GM18861 (cell line): ENCODE measurements at regions not wholly inside any gene's neighbourhood (a gene's known extent, or its start where the extent isn't known, plus 50 kb on each side); places are given as distances from the start of the nearest gene placed in this dataset.

Experiments
- ATAC-seq: cut with Tn5 transposase; IDR thresholded peaks from one replicate; pipeline ENCODE4 v1.9.1; 2021; ENCODE audit not compliant: unreplicated experiment

DNA sequence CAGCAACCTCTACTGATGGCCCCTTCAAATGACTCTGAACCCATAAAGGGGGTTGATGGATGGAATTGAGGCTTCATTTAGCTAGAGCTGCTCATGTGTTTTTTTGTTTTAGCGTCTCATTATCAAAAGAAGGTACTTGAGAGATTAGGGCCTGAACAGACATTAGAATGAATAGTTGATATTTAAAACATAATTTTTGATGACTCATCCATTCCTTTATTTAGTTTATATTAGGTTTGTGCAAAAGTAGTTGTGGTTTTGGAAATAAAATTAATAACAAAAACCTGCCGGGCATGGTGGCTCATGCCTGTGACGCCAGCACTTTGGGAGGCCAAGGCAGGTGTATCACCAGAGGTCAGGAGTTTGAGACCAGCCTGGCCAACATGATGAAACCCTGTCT, 485.9 kb downstream of the PSAT1 start:
- ATAC-seq = no peak

DNA sequence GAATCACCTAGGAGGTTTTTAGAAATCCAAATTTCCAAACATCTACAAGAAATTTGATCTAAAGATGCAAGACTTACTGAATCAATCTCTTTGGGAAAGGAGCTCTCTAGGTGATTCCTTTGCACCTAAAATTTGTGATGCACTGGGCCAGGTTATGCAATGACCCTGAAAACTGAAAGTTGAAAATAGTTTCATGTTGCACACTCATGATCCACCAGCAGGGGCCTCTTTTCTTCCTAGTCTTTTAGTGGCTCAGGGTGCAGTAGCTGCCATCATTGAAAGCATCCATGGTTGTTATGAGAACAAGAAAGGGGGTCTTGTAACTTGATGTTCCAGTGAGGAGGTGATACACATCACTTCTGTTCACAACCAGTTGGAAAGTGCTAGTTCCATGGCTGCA, 486.8 kb downstream of the PSAT1 start:
- ATAC-seq = no peak

DNA sequence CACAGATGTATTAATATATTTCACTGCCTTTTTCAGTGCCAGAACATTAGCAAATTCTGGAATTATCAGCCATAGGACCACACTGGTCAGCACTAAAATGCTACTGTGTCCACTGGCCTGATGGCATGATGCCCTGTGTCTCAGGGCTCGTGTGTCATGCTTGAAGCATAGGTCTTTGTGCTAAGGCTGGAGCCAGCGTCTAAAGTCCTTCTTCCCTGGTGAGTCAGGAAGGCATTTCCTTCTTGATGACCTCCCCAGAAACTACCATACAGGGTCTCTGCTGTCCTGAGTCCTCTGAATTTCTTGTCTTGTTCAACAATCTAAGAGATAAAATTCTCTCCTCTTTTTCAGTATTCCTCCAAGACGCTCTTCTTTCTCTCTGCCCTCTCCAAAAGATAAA, 489.9 kb downstream of the PSAT1 start:
- ATAC-seq = no peak

DNA sequence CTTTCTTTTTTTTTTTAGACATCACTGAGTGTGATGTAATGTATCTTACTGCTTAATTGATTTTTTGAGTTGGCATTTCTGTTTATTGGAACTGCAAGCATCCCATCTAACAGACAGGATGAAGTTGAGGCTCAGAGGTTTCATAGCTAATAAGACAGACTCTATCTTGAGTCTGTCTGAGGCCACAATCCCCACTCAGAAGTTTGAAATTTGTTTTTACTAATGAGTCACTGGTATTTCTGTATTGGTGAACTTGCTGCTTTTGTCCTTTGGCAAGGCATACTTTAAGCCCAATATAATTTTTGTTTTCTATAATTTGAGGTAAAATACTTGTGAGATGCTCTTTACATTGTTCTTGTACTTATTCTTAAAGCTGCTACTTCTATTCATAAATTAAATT, 491.2 kb downstream of the PSAT1 start:
- ATAC-seq = no peak

DNA sequence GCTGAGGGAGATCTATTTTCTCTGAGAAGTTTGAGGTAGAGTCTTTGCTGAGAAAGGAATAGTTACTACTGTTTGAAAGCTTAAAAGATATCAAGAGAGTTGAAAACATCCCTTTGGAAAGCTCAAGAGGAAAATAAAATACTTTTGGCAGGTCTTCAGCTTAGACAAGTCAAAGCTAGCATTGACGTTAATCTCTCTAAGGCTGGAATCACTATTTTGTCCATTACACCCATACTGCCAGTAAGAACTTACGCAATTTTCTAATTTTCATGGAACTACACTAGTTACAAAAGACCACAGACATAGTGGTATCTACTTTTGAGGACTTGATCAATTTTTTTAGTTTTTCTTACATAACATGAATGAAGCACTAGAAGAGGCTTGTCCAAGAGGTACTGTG, 494.9 kb downstream of the PSAT1 start:
- no peak for ATAC-seq

DNA sequence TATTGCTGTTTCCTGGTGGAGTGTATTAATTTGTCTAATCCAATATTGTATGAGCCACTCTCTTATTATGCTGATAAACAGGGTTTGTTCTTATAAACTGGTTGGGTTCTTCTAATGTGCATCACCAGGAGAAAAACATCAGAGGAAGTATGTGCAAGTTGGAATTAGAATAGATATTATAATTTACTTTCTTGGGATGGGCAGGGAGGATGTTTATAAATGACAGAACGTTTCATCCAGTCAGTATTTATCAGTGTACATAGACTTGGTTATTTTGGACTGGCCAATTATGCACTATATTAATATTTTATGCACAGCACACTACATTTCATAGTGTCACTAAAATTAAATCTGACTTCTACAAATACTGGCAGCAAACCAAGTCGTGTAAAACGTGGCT, 495.8 kb downstream of the PSAT1 start:
- ATAC-seq = no peak

DNA sequence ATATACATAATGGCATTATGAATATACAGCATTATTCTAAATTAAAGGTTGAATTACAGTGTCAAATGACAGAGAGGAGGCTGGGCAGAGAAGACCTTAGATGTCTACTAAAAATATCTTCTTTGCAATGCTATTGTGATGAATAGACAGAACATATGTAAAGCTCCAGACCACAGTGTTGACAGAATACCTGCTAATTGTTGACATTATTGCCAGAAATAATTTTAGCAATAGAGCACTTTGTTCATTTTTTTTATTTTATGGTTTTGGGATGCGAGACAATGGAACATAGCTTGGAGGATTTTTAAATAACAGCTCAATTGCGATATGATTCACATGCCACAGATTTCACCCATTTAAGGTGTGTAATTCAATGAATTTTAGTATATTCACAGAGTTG, 508.8 kb downstream of the PSAT1 start:
- ATAC-seq = no peak

DNA sequence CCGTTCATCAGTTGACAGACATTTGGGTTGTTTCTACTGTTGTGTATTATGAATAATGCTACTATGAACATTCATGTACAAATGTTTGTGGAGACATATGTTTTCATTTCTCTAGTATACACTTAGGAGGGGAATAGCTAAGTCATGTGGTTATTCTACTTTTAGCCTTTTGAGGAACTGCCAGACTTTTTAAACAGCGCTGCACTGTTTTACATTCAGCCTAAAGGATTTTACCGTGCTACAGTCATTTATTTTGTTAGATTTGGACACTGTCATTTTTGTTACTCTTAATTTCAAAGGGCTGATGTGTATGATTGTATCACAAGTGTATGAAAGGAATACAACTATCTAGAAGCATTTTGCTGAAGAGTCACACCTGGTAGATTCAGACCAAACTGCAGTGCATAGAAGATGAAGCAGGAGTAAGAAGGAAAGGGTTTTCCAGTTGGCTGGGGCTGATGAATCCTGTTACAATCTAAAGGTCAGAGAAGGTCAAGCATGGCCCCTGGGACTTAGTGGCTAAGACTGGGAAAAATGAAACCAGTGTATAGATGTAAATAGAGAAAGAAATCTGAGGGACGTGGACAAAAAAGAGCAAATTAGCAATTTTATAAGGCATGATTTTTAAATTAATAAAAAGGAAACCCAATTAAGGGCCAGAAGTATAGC, 509.7 kb downstream of the PSAT1 start:
- no peak for ATAC-seq

DNA sequence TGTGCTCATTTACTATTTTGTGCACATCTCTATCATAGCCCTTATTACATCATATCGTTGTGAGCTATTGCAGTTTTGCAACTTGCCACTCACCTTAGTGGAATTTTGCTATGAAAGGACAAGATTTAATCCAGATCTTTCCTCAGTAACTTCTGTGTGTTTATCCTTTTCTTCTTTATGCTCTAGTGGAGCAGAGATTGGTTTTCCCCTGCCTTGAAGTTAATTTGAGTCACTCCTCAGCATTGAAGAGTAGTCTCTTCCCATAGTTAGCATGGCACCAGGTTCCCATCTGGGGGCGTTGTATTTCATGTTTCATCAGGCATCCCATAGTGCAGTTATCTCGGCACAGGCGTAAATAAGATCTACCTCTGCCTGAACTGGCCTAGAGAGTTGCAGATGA, 510.4 kb downstream of the PSAT1 start:
- ATAC-seq = no peak

DNA sequence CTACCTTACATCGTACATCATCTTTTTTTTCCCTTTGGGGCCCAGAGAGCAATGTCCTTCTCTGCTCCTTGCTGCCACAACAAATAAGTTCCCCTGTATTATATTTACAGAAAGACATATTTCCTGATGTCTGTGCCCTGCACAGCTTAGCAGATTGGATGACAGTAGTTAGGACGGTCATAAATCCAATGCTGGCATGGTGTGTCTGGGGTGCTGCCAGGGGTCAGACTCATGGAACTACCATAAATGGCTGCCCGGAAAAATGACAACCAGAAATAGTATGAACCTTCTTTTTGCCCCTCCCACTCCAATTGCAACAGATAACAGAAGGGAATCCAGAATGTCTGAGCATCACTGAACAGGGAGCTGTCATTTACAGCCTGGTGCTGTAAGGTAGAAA, 511.1 kb downstream of the PSAT1 start:
- ATAC-seq = no peak

DNA sequence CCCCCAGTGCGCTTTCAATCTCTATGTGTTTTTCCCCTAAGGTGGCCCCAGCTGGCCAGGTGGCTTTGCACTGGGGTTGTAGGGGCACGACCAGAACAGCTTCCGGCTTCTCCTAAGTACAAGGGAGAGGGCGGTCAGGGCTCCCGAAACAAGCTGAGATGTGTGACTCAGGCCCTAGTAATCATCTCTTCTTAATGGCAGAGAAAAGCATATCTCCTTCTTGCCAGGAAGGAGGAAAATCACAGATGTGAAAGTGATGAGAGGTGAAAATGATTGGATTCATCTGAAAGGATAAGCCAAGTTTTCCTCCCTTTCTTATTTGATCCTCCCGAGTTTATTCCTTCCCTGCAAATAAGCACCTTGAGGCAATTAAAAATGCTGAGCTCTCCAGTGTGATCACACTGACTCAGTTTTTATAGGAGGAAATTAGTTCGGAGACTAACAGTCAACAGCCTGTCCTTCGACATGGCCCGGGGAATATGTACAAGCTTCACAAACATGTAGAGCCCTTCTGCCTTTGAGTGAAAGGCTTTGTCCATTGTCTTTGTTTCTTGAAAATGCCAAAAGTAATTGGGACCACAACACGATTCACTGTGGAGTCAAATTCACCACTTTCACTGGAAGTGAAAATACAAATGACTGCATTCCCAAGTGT, 514.8 kb downstream of the PSAT1 start:
- no peak for ATAC-seq

DNA sequence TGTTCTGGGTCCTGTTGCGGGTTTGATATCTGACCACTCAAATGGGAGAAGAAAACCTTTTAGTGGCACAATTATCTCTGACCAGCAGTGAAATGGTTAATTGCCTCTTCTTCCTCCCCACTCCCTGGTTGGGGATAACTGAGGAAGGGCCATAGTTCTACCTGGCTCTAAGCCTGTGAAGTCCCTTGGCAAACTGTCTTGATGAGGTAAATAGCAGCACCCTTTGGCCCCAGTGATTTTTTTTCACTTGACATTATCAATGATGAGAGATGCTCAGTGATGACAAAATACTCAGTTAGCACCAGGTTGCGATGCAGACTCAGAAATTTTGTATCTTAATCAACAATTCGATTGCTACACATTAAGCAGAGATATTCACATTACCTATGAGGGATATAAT, 515.7 kb downstream of the PSAT1 start:
- ATAC-seq = no peak

DNA sequence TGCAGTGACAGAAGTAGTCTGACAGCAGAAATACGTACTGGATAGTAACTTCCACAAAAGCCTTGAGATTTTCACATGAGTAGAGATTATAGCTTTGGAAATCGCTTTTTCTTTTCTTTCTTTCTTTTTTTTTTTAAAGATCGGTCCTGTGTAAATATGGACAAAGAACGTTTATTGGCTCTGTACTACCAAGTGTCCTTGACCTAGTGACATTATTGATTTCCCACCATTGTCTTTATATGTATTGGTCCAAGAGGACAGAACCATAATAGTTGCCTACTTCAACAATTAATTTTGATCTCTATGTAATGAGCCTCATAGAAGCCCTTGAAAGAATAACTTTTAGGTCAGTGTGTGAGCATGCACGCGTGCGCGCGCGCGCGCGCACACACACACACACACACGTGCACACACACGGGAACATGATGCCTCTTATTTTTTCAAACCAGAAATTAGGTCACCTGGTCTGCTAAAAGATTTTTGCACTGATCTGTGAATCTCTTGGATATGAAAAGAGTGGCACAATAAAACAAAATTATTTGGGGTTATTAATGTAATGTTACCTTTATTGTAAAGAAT, 516.8 kb downstream of the PSAT1 start:
- ATAC-seq = no peak

DNA sequence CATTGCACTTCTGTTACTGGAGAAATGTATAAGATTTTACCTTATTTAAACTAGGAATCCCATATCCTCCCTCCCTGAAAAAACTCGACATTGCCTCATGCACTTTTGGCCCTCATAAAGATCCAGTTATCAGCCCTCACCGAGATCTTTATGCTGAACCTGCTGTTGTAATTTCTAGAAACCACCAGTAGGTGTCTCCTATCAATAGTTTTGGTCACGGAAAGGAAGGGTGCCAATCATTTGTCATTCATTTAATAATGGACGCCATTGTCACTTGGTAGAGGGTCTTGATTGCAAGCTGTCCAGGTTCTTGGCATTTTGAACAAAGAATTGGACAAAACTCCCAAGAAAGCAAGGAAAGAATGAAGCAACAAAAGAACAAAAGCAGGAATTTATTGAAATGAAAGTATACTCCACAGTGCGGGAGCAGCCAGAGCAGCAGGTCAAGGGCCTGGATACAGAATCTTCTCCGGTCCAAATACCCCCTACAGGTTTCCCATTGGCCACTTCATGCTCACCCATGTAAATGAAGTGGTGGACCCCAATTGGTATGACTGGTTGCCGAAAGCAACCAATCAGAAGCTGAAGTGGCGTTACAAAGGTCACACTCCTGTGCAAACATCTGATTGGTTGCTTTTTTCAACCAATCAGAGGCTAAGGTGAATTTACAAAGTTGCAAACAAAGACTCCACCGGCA, 524.3 kb downstream of the PSAT1 start:
- ATAC-seq = peak; percentile 96

DNA sequence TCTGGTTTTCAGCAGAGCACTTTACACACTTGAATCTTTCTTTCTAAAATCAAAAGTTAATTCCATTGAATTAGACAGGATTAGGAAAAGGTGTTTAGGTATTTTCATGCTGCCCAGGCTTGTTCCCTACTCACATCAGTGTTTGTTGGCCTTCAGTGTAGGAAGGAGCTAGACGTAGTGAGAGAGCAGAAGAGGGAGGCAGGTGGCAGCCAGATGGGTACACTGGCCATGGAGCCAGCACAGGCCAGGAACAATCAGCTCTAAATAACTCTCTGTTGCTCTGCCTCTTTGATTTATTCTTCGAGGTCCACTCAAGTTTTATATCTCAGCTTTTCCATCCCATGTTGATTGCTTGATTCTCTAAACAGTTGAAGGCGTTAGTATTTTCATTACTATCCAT, 529.6 kb downstream of the PSAT1 start:
- no peak for ATAC-seq

DNA sequence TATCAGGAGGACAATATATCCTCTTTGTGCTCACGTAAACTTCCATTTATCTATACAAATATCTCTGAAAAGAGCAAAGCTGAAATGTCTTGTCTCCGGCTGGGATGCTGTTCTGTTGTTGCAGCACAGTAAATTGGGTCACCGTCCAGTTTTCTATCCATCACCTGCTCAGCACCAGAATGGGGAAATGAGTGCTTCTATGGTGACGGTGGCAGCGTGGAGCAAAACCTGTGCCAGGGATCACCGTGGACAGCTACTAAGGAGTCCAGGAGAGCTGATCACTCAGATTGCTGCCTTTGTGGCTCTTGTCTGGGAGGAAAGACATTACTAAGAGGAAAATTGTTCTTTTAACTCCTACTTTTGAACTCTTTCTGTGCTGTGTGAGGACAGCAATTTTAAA, 531.6 kb downstream of the PSAT1 start:
- no peak for ATAC-seq

DNA sequence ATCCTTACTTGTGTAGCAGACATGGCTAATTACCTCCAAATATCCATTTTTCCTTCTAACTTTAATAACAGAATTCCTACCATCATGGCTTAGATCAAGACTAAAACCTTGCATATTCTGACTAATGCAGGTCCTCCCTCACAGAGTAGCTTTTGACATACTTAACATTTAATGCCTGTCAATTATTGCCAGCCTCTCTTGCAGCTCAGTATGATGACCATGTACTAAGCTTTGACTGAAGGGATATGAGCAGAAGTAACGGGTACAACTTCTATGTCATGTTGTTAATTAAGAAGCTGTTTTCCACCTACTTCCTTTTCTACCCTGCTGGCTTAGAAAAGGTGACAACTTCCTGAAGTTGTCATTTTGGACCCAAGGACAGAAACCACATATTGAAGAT, 533.4 kb downstream of the PSAT1 start:
- no peak for ATAC-seq

DNA sequence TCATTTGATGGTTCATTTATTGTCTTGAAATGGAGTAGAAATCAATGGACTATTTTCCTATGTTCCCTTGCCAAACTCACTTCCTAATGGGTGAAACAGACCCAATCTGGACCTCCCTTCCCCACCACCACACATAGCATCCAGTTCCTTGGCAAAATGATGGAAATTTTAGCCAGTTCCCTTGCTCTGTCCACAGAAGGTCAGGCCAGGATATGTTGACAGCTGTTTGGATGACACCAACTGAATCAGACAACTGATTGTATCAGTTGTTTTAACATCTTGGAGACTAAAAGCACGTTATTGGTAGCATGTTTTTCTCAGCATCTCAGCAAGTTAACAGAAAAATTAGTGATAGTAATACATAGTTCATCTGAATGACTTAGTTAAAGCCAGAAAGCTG, 534.8 kb downstream of the PSAT1 start:
- no peak for ATAC-seq

DNA sequence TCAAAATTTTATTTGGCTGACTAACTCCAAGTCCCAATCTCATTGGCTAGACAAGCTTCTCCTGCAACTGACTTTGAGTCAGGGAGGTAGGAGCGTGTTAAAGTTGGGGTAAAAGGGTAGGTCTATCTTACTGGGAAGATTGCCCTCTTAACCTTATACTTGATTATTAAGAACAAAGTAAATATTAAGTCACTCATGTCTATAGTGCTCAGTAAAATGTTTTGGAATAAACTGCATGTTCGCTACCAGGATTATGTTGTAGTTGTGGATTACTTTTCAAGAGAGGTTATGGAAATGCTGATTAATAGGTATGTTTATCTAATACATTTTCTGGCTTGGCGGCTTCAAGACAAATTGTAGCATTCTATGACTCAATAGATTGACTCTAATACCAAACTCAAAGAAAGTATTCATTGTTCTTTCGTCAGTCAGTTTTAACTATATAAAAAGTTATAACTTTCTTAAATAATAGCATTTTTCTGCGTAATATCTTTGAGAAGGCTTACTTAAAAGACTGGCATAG, 539.1 kb downstream of the PSAT1 start:
- no peak for ATAC-seq

DNA sequence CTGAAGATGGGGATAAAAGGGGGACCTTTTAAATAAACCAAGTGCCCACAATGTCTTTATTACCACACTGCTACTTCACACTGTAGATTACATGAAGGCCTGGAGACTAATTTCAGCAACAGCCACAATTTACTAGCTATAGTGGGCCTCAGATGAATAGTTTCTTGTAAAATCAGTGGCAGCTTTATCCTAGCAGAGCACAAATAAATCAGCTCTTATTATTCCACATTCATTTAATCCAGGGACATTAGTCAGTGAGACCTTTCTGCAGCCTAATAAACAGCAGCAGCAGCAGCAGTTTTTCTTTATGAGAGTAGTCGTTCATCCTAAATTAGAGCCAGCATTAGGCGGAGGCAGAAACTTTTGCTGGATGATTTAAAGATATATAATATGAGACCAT, 542.3 kb downstream of the PSAT1 start:
- no peak for ATAC-seq

DNA sequence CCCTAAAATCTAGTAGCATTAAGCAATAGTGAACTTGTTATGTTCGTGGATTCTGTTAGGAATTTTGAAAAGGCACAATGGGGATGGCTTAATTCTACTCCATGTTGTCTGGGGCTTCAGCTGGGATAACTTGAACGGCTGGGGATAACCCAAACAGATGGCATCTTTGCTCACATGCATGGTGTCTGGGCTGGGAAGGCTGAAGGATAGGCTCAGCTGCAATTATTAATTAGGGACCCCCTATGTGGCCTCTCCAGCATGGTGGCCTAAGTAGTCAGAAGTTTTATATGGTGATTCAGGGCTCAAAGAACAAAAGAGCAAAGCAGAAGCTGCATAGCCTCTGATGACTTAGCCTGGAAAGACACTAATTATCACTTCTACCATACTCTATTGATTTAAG, 551.1 kb downstream of the PSAT1 start:
- ATAC-seq = no peak

DNA sequence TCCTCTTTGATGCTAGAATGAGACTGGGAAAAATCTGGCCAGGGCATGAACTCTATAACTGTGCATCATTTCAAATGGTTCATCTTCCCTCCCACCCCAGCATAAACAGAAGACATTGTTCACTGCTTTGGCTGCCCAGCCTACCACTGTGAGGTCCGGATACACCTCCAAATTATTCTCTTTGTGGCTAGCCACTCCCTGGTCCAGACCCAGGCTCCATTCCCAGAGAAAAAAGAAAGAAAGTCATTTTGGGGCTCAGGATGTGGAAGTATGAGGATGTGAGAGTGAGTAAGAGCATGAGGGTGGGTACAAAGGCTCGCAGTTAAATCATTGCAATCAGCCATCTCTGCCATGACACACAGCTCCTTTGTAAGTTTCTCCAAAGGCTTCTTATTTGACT, 559.2 kb downstream of the PSAT1 start:
- ATAC-seq = no peak
